ENCODE measurements at regions not wholly inside any gene's neighbourhood (a gene's known extent, or its start where the extent isn't known, plus 50 kb on each side); places are given as distances from the start of the nearest gene placed in this dataset.
A peak's percentile ranks its signal among the peaks of the same experiment; 100 is the strongest.
"Not testable (repeated sequence)": the region's sequence is repeated elsewhere in the genome, so short reads cannot be mapped to it uniquely, and the experiment has no call there.

DNA sequence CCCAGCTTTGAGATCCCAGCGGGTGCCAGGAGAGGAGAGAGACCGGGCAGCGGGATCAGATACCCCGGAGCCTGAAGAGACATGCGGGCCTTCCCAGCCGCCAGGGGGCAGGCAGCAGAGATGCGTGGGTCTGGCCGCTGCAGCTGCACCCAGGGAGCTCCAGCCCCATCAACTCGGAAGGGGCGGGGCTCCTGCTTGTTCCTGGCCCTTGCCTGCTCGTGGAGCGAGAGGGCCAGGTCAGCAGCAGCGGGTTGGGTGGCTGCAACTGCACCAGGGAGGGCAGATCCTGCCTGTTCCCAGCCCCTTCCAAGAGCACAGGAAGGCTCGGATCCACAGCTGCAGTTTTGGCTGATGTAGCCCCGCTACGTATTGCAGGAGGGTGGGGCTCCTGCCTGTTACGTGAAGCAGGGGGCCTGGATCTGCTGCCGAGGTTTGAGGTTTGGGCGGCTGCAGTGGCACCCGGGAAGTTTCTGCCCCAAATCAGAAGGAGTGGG, 532.8 kb downstream of the RFPL4B start:
- DNase-seq (ENCODE audit: low read depth), result no peak

DNA sequence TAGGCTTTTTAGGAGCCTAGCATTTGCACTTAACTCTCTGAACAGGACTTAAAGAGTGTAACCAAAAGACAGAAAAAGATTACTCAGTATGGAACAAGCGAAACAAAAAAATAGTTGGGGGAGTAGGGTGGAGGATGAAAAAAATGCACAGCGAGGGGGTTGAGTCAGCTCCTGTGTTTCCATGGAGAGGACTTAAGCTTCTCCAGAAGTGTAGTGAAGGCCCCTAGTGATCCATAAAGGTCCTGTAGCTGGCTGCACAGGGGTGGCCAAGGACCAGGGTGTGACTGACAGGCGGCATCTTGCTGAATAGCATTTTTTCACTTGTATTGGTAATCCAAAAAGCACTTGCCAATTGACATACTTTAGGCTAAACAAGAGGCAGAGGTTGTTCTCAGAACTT, 533.9 kb downstream of the RFPL4B start:
- peak; percentile 66 for DNase-seq (ENCODE audit: low read depth)

DNA sequence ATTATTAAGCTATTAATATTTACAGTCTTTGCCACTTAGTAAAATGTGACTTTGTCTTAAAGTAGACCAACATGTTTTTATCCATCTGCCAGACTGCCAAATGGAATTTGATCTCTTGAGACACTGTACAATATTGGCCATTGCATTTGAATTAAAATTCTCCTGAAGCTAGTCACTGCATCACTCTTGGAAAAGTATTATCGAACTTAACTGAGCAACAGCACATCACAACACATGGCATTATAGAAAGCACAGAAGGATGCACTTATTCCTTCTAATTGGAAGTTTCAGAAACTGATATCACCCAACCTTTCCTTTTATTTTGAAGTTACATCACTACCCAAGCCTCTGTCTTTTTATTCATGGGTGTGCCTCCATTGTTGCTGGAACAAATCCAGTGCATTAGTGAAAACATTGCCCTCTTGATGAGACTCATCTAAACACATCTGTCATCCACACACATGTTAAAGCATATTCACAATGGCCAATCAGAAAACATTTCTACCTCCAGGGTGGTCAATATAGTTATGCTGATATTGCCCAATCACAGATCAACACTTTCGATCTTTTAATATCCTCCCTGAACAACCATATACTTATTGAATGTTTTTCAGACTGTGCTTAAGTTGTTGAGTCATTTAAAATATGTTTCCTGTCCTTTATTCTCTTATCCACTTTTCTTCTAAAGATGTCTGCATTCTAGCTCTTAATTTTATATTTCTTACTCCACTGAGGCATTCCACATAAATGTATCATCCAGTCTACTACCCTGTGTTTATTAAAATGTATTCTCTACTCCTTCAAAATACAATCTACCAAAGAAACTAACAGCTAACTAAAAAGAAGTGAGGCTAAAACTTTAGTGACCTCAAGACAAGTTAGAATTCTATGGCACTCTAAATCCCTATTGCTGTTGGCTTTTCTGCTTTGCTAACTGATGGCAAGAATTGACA, 535.0 kb downstream of the RFPL4B start:
- no peak for DNase-seq (ENCODE audit: low read depth)

DNA sequence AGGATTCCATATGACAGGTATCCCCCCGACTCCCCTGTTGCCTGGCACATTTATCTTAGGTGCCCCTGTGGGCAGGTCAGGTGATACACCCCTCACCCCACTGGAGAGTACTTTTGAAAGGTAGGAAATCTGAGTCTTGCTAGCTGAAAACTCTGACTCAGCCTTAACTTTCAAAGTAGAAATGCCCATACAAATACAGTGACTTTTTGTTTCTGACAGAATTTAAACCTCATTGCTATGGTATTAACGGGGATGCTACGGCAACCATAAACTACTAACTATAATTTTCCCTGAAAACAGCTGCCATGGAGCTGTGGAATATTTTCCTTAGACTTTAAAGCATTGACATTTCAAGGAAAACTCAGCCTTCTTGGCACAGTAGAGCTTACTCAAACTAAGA, 536.0 kb downstream of the RFPL4B start:
- no peak for DNase-seq (ENCODE audit: low read depth)

DNA sequence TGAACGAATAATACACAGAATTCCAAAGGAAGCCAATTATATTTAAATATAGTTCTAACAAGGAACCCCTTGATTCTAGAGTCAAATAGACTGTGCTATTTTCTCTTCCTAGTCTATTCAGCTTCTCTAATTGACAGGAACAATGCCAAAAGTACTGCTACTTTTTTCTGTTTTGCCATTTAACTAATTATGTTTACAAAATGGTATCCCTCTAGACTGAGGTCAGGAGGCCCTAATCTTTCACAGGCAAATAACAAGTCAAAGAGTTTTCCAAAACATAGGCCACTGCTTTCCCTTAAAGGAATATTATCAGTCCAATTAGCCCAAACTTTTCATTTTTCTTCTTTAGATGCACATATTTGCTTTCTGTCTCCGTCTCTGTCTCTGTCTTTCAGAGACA, 539.3 kb downstream of the RFPL4B start:
- no peak for DNase-seq (ENCODE audit: low read depth)

DNA sequence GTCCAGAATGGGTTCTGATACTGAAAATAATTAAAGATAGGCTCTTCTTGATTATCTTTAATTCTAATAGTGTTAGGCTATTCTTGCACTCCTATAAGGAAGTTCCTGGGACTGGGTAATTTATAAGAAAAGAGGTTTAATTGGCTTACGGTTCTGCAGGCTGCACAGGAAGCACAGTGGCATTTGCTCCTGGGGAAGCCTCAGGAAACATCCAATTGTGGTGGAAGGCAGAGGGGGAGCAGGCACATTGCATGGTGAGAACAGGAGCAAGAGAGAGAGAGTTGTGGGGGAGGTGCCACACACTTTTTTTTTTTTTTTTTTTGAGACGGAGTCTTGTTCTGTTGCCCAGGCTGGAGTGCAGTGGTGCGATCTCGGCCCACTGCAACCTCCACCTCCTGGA, 540.3 kb downstream of the RFPL4B start:
- not testable (repeated sequence) for DNase-seq (ENCODE audit: low read depth)

DNA sequence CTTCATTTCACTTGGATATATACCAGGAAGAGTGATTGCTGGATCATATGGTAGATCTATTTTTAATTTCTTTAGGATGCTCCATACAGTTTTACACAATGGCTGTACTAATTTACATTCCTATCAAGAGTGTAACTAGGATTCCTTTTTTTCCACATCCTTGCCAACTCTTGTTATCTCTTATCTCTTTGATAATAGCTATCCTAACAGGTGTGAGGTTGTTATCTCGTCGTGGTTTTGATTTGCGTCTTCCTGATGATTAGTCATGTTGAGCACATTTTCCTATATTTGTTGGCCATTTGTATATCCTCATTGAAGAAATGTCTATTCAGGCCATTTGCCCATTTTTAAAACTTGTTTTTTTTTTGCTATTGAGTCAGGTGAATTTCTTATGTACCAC, 552.4 kb downstream of the RFPL4B start:
- DNase-seq (ENCODE audit: low read depth), result peak; percentile 50

DNA sequence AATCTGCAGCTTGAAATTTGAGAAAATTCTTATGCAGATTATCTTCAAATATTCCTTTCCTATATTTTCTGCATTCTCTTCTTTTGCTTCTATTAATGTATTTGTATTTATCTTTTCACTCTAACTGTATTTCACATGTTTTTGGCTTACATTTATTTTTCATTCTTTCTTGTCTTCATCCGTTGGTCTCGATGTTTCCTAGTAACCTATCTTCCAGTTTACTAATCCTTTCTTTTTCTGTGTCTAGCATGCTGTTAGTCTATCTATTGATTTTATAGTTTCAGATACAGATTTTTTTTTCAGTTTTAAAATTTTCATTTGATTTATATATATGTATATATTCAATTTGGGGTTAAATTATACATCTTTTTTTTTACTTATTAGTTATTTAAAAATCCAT, 556.2 kb downstream of the RFPL4B start:
- no peak for DNase-seq (ENCODE audit: low read depth)

DNA sequence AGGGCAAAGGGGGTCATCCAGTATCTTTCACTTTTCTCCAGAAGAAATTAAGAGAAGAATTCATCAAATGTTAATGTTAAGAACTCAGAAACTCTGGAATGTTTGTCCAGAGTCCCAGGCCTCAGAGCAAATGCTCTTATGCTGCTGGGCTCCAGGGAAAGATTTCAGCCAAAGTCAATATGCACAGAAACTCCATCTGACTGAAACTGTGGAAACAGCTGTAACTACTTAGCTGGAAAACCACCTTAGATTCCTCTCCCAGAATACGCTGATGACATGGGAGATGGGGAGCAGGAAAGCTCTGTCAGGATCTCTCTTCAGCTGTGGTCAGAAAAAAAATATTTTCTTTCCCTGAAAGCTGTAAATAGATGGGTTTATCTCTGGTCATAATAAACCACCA, 559.6 kb downstream of the RFPL4B start:
- no peak for DNase-seq (ENCODE audit: low read depth)

DNA sequence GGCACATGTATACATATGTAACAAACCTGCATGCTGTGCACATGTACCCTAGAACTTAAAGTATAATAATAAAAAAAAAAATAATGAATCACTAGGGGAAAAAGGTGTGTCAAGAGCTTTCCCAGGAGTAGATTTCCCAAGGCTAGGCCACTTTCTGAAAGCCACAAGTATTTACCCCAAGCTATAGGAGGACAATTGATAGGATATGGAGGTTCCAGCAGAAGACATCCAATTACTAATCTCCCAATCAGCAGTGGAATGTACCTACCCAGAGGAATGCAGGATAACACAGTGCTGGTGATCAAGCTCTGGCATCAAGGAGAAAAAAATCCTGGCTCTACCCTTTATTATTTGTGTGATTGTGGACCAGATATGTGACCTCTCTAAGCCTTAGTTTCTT, 562.7 kb downstream of the RFPL4B start:
- DNase-seq (ENCODE audit: low read depth), result no peak

DNA sequence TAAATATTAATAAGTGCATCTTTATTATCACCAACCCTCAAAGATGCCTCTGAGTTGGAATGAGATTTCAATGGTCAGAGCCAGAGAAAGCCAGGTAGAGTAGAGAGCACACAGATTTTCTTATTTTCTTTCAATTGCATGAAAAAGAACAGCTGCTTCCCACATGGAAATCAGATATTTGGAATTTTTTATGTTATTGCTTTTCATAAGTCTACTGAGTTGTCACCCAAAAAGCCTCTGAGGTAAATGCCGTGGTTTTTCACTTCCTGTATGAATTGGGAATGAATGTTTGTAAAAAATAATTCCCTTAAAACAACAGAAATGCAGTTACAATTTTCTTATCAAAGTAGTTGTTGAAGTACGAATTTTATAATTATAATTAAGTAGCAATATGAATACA, 563.1 kb downstream of the RFPL4B start:
- no peak for DNase-seq (ENCODE audit: low read depth)

DNA sequence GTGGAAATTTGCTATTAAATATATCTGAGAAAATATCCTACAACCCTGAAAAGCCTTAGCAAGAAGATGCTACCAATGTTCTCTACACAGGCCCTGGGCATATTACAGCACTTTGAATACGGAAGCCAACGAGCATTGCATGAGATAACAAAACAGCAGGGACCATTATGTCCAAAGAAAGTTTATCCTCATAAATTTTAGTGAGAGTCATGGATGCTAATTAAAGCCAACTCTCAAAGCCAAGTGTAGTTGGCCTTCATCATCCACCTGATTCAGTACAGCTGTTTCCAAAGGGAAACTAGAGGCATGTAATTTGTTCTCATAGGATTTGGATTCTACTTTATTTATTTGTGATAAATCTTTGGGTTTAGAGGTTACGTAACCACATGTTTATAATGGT, 564.8 kb downstream of the RFPL4B start:
- peak; percentile 32 for DNase-seq (ENCODE audit: low read depth)

DNA sequence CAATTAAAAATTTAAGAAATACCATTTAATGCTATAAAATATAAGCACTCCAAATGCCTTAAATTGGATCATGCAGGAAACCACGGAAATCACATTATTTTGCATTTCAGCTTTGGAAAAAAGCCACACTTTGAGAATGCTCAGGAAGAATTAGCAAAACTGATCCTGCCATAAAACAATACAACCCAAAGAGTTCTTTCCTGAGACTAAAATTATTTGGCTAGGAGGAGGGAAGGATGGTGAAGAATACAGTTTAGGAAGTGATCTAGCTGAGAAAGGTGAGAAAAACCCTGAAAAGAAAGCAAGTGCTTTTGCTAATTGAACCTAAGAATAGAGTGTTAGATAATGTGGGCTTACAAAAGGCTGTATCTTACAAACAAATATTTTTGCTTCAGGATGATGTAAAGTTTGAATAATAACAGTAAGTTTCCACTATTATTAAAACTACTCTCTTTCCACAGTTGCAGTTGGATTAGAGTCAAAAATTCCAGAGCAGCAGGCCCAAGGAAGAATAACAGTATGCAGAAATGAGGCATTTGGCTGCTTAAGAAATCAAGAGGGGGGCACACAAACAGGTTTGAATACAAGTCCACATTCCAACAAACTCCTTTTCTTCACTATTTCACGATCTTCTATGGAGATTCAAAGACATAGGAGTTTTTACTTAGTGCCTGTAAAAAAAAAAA, 565.4 kb downstream of the RFPL4B start:
- peak; percentile 55 for DNase-seq (ENCODE audit: low read depth)

DNA sequence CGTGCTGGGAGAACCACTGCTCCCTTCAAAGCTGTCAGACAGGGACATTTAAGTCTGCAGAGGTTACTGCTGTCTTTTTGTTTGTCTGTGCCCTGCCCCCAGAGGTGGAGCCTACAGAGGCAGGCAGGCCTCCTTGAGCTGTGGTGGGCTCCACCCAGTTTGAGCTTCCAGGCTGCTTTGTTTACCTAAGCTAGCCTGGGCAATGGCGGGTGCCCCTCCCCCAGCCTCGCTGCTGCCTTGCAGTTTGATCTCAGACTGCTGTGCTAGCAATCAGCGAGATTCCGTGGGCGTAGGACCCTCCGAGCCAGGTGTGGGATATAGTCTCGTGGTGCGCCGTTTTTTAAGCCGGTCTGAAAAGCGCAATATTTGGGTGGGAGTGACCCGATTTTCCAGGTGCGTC, 572.6 kb downstream of the RFPL4B start:
- DNase-seq (ENCODE audit: low read depth), result not testable (repeated sequence)

DNA sequence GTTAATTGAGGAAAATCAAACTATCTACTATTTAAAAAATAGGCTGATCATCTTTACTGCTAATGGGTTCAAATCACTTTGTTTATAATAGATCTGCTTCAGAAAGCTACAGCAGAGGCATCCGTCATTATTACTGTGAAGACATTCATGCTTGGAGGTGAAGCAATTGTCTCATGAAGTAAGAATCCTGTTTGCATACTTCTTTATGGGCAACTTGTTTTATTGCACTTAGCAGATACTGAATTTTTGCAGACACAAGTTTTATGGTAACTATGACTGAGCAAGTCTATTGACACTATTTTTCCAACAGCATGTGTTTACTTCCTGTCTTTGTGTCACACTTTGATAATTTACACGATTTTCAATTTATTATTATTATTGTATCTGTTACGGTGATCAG, 573.9 kb downstream of the RFPL4B start:
- peak; percentile 34 for DNase-seq (ENCODE audit: low read depth)

DNA sequence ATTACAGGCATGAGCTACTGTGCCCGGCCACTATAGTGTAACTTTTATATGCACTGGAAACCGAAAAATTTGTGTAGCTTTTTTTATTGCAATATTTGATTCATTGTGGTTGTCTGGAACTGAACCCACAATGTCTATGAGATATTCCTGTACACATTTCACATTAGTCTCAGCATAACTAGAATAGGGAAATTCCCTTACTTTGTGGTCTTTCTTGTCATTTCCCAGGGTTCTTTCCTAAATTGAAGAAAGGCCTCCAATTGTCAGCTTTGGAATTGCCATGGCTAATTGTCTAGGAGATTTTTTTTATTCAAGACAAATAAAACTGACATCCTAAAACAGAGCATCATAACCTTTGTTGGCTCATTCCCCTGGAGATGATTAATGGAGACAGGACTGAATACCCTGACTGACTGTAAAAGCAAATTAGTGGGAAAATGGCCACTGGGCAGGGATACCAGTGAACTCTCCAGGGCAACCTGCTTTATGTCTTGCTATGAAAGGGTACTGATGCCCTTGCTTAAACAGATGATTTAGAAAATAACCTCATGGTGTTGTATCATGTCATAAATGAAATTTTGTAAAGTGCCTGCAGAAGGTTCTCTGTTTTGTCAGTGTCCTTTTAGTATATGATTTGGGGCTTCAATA, 576.9 kb downstream of the RFPL4B start:
- DNase-seq (ENCODE audit: low read depth), result no peak

DNA sequence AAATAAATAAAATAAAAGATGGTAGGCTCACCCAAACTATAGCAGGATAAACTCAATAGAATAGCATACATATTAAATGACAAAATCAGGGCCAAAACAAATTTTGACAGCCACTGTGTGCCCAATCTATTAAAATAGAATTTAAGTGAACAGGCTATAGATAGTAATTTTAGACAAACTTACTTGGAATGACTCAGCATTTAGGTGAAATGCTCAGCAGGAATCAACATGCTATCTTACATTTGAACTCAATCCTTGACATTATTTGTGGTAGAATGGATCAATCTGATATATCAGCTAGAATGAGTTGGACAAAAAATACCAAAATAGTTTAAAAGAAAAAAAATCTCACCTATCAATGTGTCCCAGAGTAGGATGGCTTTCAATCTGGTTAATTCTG, 578.6 kb downstream of the RFPL4B start:
- no peak for DNase-seq (ENCODE audit: low read depth)

DNA sequence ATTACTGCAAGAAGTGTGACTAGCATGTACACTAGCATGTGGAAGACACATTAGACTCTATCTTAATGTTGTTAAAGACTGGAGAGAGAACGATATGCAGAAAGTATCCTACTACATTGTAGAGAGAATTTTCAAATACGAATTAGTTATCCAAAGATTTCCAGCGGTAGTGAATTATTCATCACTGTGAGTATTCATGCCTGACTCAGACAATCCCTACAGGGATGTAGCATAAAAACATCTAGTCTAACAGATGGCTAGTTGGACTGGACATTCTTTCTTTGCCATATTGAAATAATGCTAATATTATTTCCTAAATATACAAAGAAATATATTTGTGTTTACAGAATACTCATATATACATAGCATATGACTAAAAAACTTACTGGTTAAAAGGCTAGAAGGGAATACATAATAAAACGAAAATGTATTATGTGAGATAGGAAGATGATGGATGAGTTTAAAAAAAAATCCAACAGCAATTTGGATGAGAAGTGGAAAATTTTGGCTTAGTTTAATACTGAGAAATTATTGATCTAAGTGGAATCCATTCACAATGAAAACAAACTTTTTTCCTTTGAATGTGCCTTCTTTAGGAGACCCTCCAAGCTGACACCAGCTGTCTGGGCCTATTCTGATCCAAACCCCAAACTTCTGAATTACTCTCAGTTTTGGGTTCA, 580.7 kb downstream of the RFPL4B start:
- DNase-seq (ENCODE audit: low read depth), result no peak

DNA sequence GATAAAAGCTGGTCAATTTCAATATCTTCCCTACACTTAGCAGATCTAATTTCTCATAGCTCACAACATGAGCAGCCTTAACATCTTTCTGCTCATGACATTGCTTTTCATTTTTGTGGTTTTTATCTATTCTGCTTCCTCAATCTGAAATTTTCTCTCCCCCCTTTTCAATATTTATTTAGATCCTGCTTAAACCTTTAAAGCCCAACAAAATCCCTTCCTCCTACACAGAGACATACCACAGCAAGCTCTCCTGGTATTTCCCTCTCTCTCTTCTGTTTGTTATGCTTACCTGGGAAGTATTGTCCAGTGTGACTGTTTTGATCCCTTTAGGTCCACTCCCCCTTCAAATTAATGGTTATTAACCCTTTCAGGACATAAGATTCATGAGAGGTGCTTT, 582.5 kb downstream of the RFPL4B start:
- no peak for DNase-seq (ENCODE audit: low read depth)

DNA sequence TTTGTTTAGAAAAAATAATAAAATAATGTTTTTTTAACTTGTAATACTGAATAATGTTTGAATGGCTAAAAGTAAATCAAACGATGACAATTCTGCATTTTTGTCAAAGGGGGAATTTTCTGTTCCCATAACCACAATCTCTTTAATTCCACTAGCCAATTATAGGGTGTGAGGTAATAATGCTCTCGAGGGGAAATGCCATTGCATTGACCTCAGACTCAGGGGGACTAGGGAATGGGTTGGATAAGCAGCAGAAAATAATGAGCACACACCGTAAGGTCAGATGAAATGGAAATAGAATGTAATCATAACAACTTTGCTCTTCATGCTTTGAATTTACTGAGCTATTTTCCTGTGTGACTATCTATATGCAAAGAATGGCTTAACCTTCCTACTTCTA, 584.7 kb downstream of the RFPL4B start:
- DNase-seq (ENCODE audit: low read depth), result no peak

DNA sequence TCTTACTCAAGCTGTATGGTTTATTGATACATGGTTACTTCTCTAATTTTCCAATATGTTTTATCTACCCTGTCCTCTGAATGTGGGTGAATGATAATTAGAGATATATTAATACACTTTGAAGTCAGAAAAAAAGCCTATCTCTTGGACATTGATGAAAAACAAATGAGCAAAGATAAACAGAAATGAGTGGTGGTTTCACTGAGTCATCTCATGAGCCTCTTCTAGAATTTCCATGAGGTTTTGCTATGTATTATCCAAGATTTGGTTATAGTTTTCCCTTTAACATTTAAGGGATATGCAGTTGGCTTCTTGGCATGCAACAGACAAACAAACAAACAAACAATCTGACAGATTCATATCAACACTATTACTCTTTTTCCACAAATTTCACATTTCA, 586.8 kb downstream of the RFPL4B start:
- DNase-seq (ENCODE audit: low read depth), result peak; percentile 27
